Osteocyte (in vitro differentiated cells): ENCODE measurements at regions not wholly inside any gene's neighbourhood (a gene's known extent, or its start where the extent isn't known, plus 50 kb on each side); places are given as distances from the start of the nearest gene placed in this dataset.

Experiments used
- DNase-seq: peaks from one replicate; pipeline ENCODE4 v3.0.0; 2021; ENCODE audit warnings: mixed read lengths; ENCODE audit not compliant: unreplicated experiment; ENCODE audit errors: extremely low spot score
- H3K27ac Mint-ChIP-seq: one replicate; pipeline ENCODE4 v1.8.0; 2021; ENCODE audit warnings: mild to moderate bottlenecking, mixed read lengths; ENCODE audit not compliant: unreplicated experiment
- H3K27me3 Mint-ChIP-seq: one replicate; pipeline ENCODE4 v1.8.0; 2021; ENCODE audit warnings: mixed read lengths; ENCODE audit not compliant: unreplicated experiment
- H3K36me3 Mint-ChIP-seq: one replicate; pipeline ENCODE4 v1.8.0; 2021; ENCODE audit warnings: mixed read lengths; ENCODE audit not compliant: unreplicated experiment
- H3K4me1 Mint-ChIP-seq: one replicate; pipeline ENCODE4 v1.8.0; 2021; ENCODE audit warnings: mixed read lengths; ENCODE audit not compliant: unreplicated experiment
- H3K4me3 Mint-ChIP-seq: one replicate; pipeline ENCODE4 v1.8.0; 2021; ENCODE audit warnings: mild to moderate bottlenecking, moderate library complexity, mixed read lengths; ENCODE audit not compliant: unreplicated experiment
- H3K9me3 Mint-ChIP-seq: one replicate; pipeline ENCODE4 v1.8.0; 2021; ENCODE audit warnings: mixed read lengths; ENCODE audit not compliant: unreplicated experiment
- TF ChIP-seq, protein P1 (sequence below): fragments of 200-600 bp; sonication (generic); IDR thresholded peaks from 2 replicates; pipeline ENCODE4 v1.5.0; 2021; ENCODE audit warnings: antibody characterized with exemption, mild to moderate bottlenecking, moderate library complexity

DNA sequence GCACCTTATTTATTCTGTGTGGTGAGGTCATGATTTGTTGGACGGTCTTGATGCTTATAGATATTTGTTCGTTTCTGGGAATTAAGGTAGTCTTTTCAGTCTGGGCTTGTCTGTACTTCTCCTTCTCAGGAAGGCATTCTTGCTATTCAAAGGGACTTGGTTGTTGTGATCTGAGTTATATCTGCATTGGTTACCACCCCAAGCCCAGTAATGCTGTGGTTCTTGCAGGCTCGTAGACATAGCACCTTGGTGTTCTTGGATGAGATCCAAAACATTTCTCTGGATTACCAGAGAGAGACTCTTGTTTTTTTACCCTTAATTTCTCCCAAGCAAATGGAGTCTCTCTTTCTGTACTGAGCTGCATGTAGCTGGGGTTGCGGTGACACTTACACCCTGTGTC is 128.0 kb upstream of the CBLB start:
- no peaks in the 10 kb centered on the region for H3K27me3 Mint-ChIP-seq
- no peaks in the 10 kb centered on the region for H3K4me1 Mint-ChIP-seq
- TF ChIP-seq, protein P1, sequence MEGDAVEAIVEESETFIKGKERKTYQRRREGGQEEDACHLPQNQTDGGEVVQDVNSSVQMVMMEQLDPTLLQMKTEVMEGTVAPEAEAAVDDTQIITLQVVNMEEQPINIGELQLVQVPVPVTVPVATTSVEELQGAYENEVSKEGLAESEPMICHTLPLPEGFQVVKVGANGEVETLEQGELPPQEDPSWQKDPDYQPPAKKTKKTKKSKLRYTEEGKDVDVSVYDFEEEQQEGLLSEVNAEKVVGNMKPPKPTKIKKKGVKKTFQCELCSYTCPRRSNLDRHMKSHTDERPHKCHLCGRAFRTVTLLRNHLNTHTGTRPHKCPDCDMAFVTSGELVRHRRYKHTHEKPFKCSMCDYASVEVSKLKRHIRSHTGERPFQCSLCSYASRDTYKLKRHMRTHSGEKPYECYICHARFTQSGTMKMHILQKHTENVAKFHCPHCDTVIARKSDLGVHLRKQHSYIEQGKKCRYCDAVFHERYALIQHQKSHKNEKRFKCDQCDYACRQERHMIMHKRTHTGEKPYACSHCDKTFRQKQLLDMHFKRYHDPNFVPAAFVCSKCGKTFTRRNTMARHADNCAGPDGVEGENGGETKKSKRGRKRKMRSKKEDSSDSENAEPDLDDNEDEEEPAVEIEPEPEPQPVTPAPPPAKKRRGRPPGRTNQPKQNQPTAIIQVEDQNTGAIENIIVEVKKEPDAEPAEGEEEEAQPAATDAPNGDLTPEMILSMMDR: no peak
- H3K4me3 Mint-ChIP-seq: no peak overlapping the region
- H3K9me3 Mint-ChIP-seq: peaks cover 37% of the 10 kb centered on the region
- DNase-seq: no peak
- no peak overlapping the region for H3K27ac Mint-ChIP-seq
- peaks cover 7% of the 10 kb centered on the region for H3K36me3 Mint-ChIP-seq

DNA sequence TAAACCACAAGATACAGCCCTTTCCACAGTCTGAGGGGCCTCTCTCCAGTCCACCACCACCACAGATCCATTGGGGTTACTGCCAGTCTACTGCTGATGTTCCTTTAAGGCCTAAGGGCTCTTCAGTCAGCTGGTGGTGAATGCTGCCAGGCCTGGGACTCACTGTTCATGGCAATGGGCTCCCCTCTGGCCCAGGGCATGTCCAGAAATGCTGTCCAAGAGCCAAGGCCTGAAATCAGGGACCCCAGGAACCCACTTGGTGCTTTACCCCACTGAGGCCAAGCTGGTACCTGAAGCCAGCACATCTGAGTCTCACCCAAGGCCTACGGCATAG is 128.6 kb upstream of the CBLB start:
- Mint-ChIP-seq H3K27me3 (no peaks in the 10 kb centered on the region), H3K36me3 (peaks cover 6% of the 10 kb centered on the region), H3K9me3 (peaks cover 31% of the 10 kb centered on the region), H3K4me3 (no peak overlapping the region), H3K4me1 (no peaks in the 10 kb centered on the region), H3K27ac (no peak overlapping the region)
- DNase-seq: no peak
- TF ChIP-seq, protein P1: no peak

DNA sequence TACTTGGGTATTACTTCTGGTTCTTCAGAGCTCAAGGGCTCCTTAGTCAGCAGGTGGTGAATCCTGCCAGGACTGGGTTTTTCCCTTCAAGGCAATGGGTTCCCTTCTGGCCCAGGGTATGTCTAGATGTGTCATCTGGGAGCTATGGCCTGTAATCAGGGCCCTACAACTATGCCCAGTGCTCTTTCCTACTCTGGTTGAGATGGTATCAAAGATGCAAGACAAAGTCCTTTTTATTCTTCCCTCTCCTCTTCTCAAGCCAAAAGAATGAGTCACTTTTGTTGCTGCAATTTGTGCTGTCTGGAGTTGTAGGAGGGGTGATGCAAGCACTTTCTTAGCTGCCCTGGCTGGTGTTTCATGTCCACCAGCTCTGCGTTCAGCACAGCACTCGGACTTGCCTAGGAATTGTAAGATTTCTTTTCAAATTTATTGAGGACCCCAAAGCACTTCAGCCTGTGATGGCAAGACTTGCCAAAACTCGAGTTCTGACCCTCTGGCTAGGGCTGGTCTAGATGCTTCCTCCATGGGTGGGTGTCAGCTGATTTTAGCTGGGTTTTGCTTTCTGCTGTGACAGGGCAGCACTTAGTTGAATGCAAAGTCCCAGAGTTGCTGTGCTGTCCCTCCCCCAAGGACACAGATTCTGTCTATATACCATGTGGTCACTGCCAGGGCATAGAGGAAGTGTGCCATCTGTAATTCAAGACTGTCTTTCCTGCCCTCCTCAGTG is 129.2 kb upstream of the CBLB start:
- TF ChIP-seq, protein P1: no peak
- no peak for DNase-seq
- no peak overlapping the region for H3K27ac Mint-ChIP-seq
- no peaks in the 10 kb centered on the region for H3K27me3 Mint-ChIP-seq
- H3K4me3 Mint-ChIP-seq: no peak overlapping the region
- no peaks in the 10 kb centered on the region for H3K4me1 Mint-ChIP-seq
- peaks cover 26% of the 10 kb centered on the region for H3K9me3 Mint-ChIP-seq
- peaks cover 3% of the 10 kb centered on the region for H3K36me3 Mint-ChIP-seq

DNA sequence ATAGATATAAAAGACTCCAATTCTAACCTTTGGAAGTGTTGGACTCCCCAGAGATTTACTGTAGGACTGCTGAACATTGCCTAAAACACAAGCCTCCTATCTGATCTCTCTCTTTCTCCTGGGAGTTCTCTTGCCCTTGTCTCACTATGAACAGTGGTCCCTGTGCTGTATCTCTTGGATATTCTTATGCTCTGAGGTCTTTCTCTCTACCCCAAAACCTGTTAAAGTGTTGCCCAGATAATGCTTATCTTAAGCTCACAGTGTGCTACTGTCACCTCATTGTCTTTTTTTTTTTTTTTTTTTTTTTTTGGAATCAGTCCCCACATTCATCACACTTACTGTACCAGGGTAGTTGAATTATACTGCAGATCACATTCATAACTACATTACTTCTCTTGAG is 131.0 kb upstream of the CBLB start:
- no peak overlapping the region for H3K27ac Mint-ChIP-seq
- peaks cover 3% of the 10 kb centered on the region for H3K36me3 Mint-ChIP-seq

DNA sequence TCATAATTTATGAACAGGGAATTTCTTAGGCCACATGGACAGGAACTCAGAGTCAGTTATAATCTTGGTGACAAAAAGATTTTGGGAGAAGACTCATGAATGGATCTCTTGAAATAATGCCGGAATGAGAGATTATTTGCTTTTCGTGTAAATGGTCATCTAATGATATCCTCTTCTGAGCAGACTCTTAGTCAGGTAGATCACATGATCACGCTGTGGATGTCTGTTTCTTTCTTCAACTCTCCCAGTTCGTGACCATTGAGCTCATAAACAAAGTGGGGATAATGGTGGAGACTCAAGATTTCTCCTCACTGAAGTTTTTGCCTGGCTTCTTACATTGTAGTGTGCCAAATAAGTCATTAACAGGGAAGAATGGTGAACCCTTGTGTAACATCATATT is 133.1 kb upstream of the CBLB start:
- Mint-ChIP-seq H3K27me3 (no peaks in the 10 kb centered on the region), H3K4me3 (no peak overlapping the region), H3K36me3 (no peaks in the 10 kb centered on the region), H3K27ac (no peak overlapping the region), H3K9me3 (peaks cover 15% of the 10 kb centered on the region), H3K4me1 (no peaks in the 10 kb centered on the region)
- TF ChIP-seq, protein P1: no peak
- DNase-seq: no peak

More for the DNA sequence above, 131.0 kb upstream of the CBLB start:
- Mint-ChIP-seq H3K4me1 (no peaks in the 10 kb centered on the region), H3K9me3 (peaks cover 24% of the 10 kb centered on the region), H3K27me3 (no peaks in the 10 kb centered on the region), H3K4me3 (no peak overlapping the region)
- TF ChIP-seq, protein P1: no peak
- no peak for DNase-seq
